K562 (cell line): ENCODE measurements at regions not wholly inside any gene's neighbourhood (a gene's known extent, or its start where the extent isn't known, plus 50 kb on each side); places are given as distances from the start of the nearest gene placed in this dataset.

Experiments used
- ATAC-seq: fragments of 200-7000 bp; cut with Tn5 transposase; 3 replicates; pipeline ENCODE4 v1.9.1; 2020; ENCODE audit warnings: moderate library complexity
- BruUV-seq: library from RNA; stranded (reverse); fragments of 400-500 nt; replicated peaks from 2 replicates; lab custom pipeline; 2021; lab: Mats Ljungman, UMichigan
- CTCF ChIA-PET: fragments of 300-600 bp; formaldehyde crosslinking; extraction: SDS; loops from one replicate; lab custom pipeline; 2021; ENCODE audit warnings: low intra/inter-chr PET ratio; lab: Yijun Ruan, JAX
- POLR2A ChIA-PET: fragments of 300-600, 350-650 bp; sonication (Branson Sonifier 250); formaldehyde crosslinking; extraction: SDS; loops from one replicate; lab custom pipeline; 2021; ENCODE audit warnings: antibody characterized with exemption, inconsistent platforms; lab: Yijun Ruan, JAX
- DNase-seq, 4 experiments: peaks; one replicate each; pipeline versions ENCODE4 v3.0.0 to v3.0.0-alpha.2; 2011 to 2018; ENCODE audit warnings: low spot score in 3 of 4, mixed read lengths in 3 of 4; ENCODE audit errors: extremely low read depth in 1 of 4
- FAIRE-seq: peaks from 2 replicates; lab custom pipeline; 2011; peaks lifted over from hg19 to GRCh38; lab: Jason Lieb, UNC
- H2AFZ ChIP-seq: 2 replicates; pipeline ENCODE4 v1.6.0; 2011; ENCODE audit warnings: low read depth, low read length, control low read depth, inconsistent platforms
- H3K27ac ChIP-seq: fragments of 200-600 bp; 3 replicates; pipeline ENCODE4 v1.8.0; 2011; ENCODE audit warnings: low read depth, mild to moderate bottlenecking, control low read depth, inconsistent platforms, low read length, moderate library complexity, mixed read lengths; ENCODE audit errors: extremely low read depth
- H3K27me3 ChIP-seq, 2 experiments: fragments of 300-600 bp in 1 of 2; 2 replicates in 1 of 2; 3 replicates in 1 of 2; pipeline versions ENCODE4 v1.6.0 to v1.8.0; 2011; ENCODE audit warnings: inconsistent platforms in 2 of 2, low read length in 2 of 2, mild to moderate bottlenecking in 1 of 2, mixed read lengths in 1 of 2, moderate library complexity in 1 of 2; ENCODE audit not compliant: control insufficient read depth in 2 of 2, insufficient read depth in 2 of 2
- H3K36me3 ChIP-seq: fragments of 300-600 bp; 3 replicates; pipeline ENCODE4 v1.8.0; 2011; ENCODE audit warnings: mild to moderate bottlenecking, low read length, inconsistent platforms; ENCODE audit not compliant: control insufficient read depth, insufficient read depth
- H3K4me1 ChIP-seq, 2 experiments: fragments of 200-600 bp in 1 of 2; replicated peaks in 1 of 2; 2 replicates in 1 of 2; 3 replicates in 1 of 2; pipeline versions ENCODE4 v1.5.1 to v1.8.0; 2011; ENCODE audit warnings: inconsistent platforms in 2 of 2, low read length in 2 of 2, mild to moderate bottlenecking in 1 of 2, mixed read lengths in 1 of 2, moderate library complexity in 1 of 2; ENCODE audit not compliant: control insufficient read depth in 2 of 2, insufficient read depth in 2 of 2
- H3K4me2 ChIP-seq: 2 replicates; pipeline ENCODE4 v1.6.1; 2011; ENCODE audit warnings: low read length, control low read depth, inconsistent platforms, mixed read lengths; ENCODE audit not compliant: insufficient read depth
- H3K4me3 ChIP-seq: fragments of 200-600 bp; sonication (generic), shearing (Covaris generic); 2 replicates; pipeline ENCODE4 v1.5.1; 2016; ENCODE audit warnings: control low read depth, inconsistent platforms
- H3K79me2 ChIP-seq: fragments of 200-600 bp; 3 replicates; pipeline ENCODE4 v1.8.0; 2011; ENCODE audit warnings: low read length, inconsistent platforms; ENCODE audit not compliant: control insufficient read depth, insufficient read depth
- H3K9ac ChIP-seq, 2 experiments: 2 replicates each; pipeline versions ENCODE4 v1.6.0 to v1.6.1; 2011; ENCODE audit warnings: low read depth in 2 of 2, low read length in 2 of 2, control low read depth in 1 of 2, inconsistent platforms in 1 of 2, mild to moderate bottlenecking in 1 of 2, mixed read lengths in 1 of 2; ENCODE audit not compliant: insufficient read depth in 1 of 2
- H3K9me1 ChIP-seq: one replicate; pipeline ENCODE4 v1.6.0; 2011; ENCODE audit warnings: inconsistent platforms, mild to moderate bottlenecking, low read length, moderate library complexity; ENCODE audit not compliant: control insufficient read depth, insufficient read depth
- H3K9me3 ChIP-seq: replicated peaks from 2 replicates; pipeline ENCODE4 v1.5.1; 2011; ENCODE audit warnings: low read depth, low read length, inconsistent platforms; ENCODE audit not compliant: control insufficient read depth, insufficient read depth
- H4K20me1 ChIP-seq: replicated peaks from 2 replicates; pipeline ENCODE4 v1.6.1; 2011; ENCODE audit warnings: low read length, inconsistent platforms, mixed read lengths; ENCODE audit not compliant: control insufficient read depth, insufficient read depth
- CBX5 ChIP-seq: IDR thresholded peaks from 2 replicates; pipeline ENCODE4 v1.6.1; 2014; ENCODE audit warnings: low read depth, borderline replicate concordance
- DEAF1 ChIP-seq: fragments of 450-650 bp; formaldehyde crosslinking; IDR thresholded peaks from 2 replicates; pipeline ENCODE4 v1.4.0; 2020; ENCODE audit warnings: mild to moderate bottlenecking, moderate library complexity
- FOXK1 ChIP-seq: sonication (generic); formaldehyde crosslinking; IDR thresholded peaks from 2 replicates; pipeline ENCODE4 v1.8.0; 2022; ENCODE audit warnings: missing genetic modification reagents, mild to moderate bottlenecking, borderline replicate concordance
- GTF2F1 ChIP-seq: IDR thresholded peaks from 2 replicates; pipeline ENCODE4 v1.6.1; 2011; ENCODE audit warnings: low read depth, low read length, improper control_type of control experiment
- HDAC2 ChIP-seq: fragments of 450-650 bp; IDR thresholded peaks from 2 replicates; pipeline ENCODE4 v1.6.1; 2016; ENCODE audit warnings: mild to moderate bottlenecking
- LCOR ChIP-seq: sonication (generic); formaldehyde crosslinking; IDR thresholded peaks from 2 replicates; pipeline ENCODE4 v1.8.0; 2022; ENCODE audit warnings: mild to moderate bottlenecking, missing genetic modification reagents
- MCM2 ChIP-seq: fragments of 450-650 bp; IDR thresholded peaks from 2 replicates; pipeline ENCODE4 v1.6.1; 2017; ENCODE audit warnings: low read depth, mild to moderate bottlenecking
- NCOA2 ChIP-seq, 2 experiments: fragments of 450-650 bp; IDR thresholded peaks; 2 replicates each; pipeline ENCODE4 v1.6.1; 2018; ENCODE audit warnings: mild to moderate bottlenecking in 2 of 2, moderate library complexity in 1 of 2; ENCODE audit not compliant: partially characterized antibody in 2 of 2
- RBBP5 ChIP-seq: fragments of 200-600 bp; sonication (generic); IDR thresholded peaks from 2 replicates; pipeline ENCODE4 v1.6.1; 2012; ENCODE audit warnings: borderline replicate concordance, mild to moderate bottlenecking, low read length, control low read depth, inconsistent platforms; ENCODE audit not compliant: insufficient read depth, poor library complexity, severe bottlenecking
- VEZF1 ChIP-seq: fragments of 200-800 bp; sonication (Bioruptor generic); IDR thresholded peaks from 2 replicates; pipeline ENCODE4 v1.6.1; 2017; ENCODE audit warnings: missing genetic modification characterization, missing compliant biosample characterization
- ZFP91 ChIP-seq: sonication (generic); formaldehyde crosslinking; IDR thresholded peaks from 2 replicates; pipeline ENCODE4 v1.8.0; 2022; ENCODE audit warnings: mild to moderate bottlenecking, missing genetic modification reagents
- WGBS: fragments of 100-300 bp; shearing (Covaris generic); methylation state at CpG from one replicate; pipeline ENCODE4 v1.1.6; 2016; ENCODE audit warnings: low coverage, mixed read lengths; ENCODE audit not compliant: insufficient coverage; ENCODE audit errors: missing lambda C conversion rate; 5-methylcytosine and 5-hydroxymethylcytosine counted together
- in situ Hi-C: fragments of 300-500 bp; cut with MboI; formaldehyde crosslinking; loops from 4 replicates; pipeline ENCODE4 v1.15.0; 2018; ENCODE audit warnings: inconsistent platforms, mixed read lengths
- intact Hi-C: fragments of 100-400 bp; cut with micrococcal nuclease; formaldehyde crosslinking; loops from 2 replicates; pipeline ENCODE4 v1.14.2; 2022
- TF ChIP-seq, protein P1 (sequence below): sonication (generic); formaldehyde crosslinking; IDR thresholded peaks from 2 replicates; pipeline ENCODE4 v1.8.0; 2022; ENCODE audit warnings: mild to moderate bottlenecking, missing genetic modification reagents

GRCh38 chr17:27390540-27390939 is 65.7 kb upstream of the KSR1 start (continued):
- TF ChIP-seq VEZF1 (CRISPR knock-in tag) (no peak), CBX5 (no peak)
- TF ChIP-seq, protein P1, sequence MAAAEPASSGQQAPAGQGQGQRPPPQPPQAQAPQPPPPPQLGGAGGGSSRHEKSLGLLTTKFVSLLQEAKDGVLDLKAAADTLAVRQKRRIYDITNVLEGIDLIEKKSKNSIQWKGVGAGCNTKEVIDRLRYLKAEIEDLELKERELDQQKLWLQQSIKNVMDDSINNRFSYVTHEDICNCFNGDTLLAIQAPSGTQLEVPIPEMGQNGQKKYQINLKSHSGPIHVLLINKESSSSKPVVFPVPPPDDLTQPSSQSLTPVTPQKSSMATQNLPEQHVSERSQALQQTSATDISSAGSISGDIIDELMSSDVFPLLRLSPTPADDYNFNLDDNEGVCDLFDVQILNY (CRISPR knock-in tag): no peak

GRCh38 chr17:27391427-27391826 is 64.8 kb upstream of the KSR1 start:
- in situ Hi-C loops: no loop called here
- Histone ChIP-seq H3K4me2 (no peak overlapping the region), H3K27ac (no peak overlapping the region), H3K27me3 (no peaks in the 10 kb centered on the region)
- CTCF ChIA-PET: no interaction called here
- TF ChIP-seq NCOA2 (IDR thresholded peaks at IDR 0.05; ENCODE audit: partially characterized antibody in 2 of 2) (no peak), RBBP5 (no peak), LCOR (CRISPR knock-in tag) (no peak), FOXK1 (CRISPR knock-in tag) (no peak), HDAC2 (no peak), GTF2F1 (no peak), ZFP91 (CRISPR knock-in tag) (no peak), MCM2 (no peak), DEAF1 (no peak)
- TF ChIP-seq, all 486 proteins: peak for 0
- H3K9me1 ChIP-seq: no peaks in the 10 kb centered on the region
- H4K20me1 ChIP-seq: no peaks in the 10 kb centered on the region
- H3K4me3 ChIP-seq: no peak overlapping the region
- no peak for FAIRE-seq
- WGBS: 17% methylated on average over 1 of the region's 1 CpG
- no peaks in the 10 kb centered on the region for H3K36me3 ChIP-seq
- no peaks in the 10 kb centered on the region for H3K9me3 ChIP-seq
- no peak overlapping the region for H2AFZ ChIP-seq
- no peaks in the 10 kb centered on the region for H3K4me1 ChIP-seq
- POLR2A ChIA-PET: interaction anchor here (1.0 kb wide), 1 partner anchor 27 kb away, joined by 3 read pairs; no protein-coding TSS in a partner anchor
- H3K79me2 ChIP-seq: no peaks in the 10 kb centered on the region
- 0 out of 4 replicates have a peak overlapping the region, but pooled peaks of 1 of the 2 experiments have one; percentile 23 for H3K9ac ChIP-seq
- no TSS peak for BruUV-seq
- DNase-seq: no peak
- intact Hi-C loops: no loop called here
- no peak for ATAC-seq
